DMS114 treated with DMSO at 0.1 percent for 48 hours (cell line): ENCODE measurements at regions not wholly inside any gene's neighbourhood (a gene's known extent, or its start where the extent isn't known, plus 50 kb on each side); places are given as distances from the start of the nearest gene placed in this dataset.
"Not testable (repeated sequence)": the region's sequence is repeated elsewhere in the genome, so short reads cannot be mapped to it uniquely, and the experiment has no call there.

ENCODE experiments used
- DNase-seq: peaks from one replicate; lab custom pipeline; 2025; ENCODE audit not compliant: unreplicated experiment; lab: John Stamatoyannopoulos, UW

GRCh38 chr18:4557502-4557901, 102.4 kb upstream of the DLGAP1 start:
- no peak for DNase-seq

- no peak for DNase-seq
These were observed 95.9 kb upstream of the DLGAP1 start for GRCh38 chr18:4551001-4551360.

GRCh38 chr18:4549164-4549872, 94.2 kb upstream of the DLGAP1 start:
- no peak for DNase-seq

- DNase-seq: no peak
These were observed 92.0 kb upstream of the DLGAP1 start for GRCh38 chr18:4547126-4547525.

GRCh38 chr18:4544142-4544541, 89.0 kb upstream of the DLGAP1 start:
- DNase-seq: no peak

- no peak for DNase-seq
These were observed 88.6 kb upstream of the DLGAP1 start for GRCh38 chr18:4543711-4544110.

- no peak for DNase-seq
These were observed 86.5 kb upstream of the DLGAP1 start for GRCh38 chr18:4541588-4541987.

- no peak for DNase-seq
These were observed 81.3 kb upstream of the DLGAP1 start for GRCh38 chr18:4536447-4536846.

GRCh38 chr18:4528405-4528804, 73.3 kb upstream of the DLGAP1 start:
- DNase-seq: no peak

- DNase-seq: not testable (repeated sequence)
These were observed 72.7 kb upstream of the DLGAP1 start for GRCh38 chr18:4527826-4528225.

GRCh38 chr18:4524096-4524495, 69.0 kb upstream of the DLGAP1 start:
- DNase-seq: no peak

- no peak for DNase-seq
These were observed 56.1 kb upstream of the DLGAP1 start for GRCh38 chr18:4511166-4511565.

GRCh38 chr18:4510711-4511110, 55.6 kb upstream of the DLGAP1 start:
- no peak for DNase-seq

GRCh38 chr18:4510160-4510559, 55.1 kb upstream of the DLGAP1 start:
- no peak for DNase-seq
